ENCODE measurements at regions not wholly inside any gene's neighbourhood (a gene's known extent, or its start where the extent isn't known, plus 50 kb on each side); places are given as distances from the start of the nearest gene placed in this dataset.

- no peak for DNase-seq
Observed at GRCh38 chr1:198906739-198907422, 268.0 kb downstream of the PTPRC start.

- no peak for DNase-seq
Observed at GRCh38 chr1:198907423-198907746, 268.5 kb downstream of the PTPRC start.

- DNase-seq: peak; percentile 30
Observed at GRCh38 chr1:198908995-198909394, 270.2 kb downstream of the PTPRC start.

- DNase-seq: peak; percentile 48
Observed at GRCh38 chr1:198909973-198910372, 271.1 kb downstream of the PTPRC start.

GRCh38 chr1:198910816-198911215 is 272.0 kb downstream of the PTPRC start:
- no peak for DNase-seq

GRCh38 chr1:198912046-198912445 is 273.2 kb downstream of the PTPRC start:
- DNase-seq: no peak

GRCh38 chr1:198913667-198914066 is 274.8 kb downstream of the PTPRC start:
- DNase-seq: no peak

GRCh38 chr1:198915327-198916231 is 276.7 kb downstream of the PTPRC start:
- DNase-seq: peak; percentile 26

GRCh38 chr1:198917226-198917625 is 278.4 kb downstream of the PTPRC start:
- DNase-seq: no peak

GRCh38 chr1:198918920-198919319 is 280.1 kb downstream of the PTPRC start:
- DNase-seq: peak; percentile 45

GRCh38 chr1:198919667-198920398 is 281.0 kb downstream of the PTPRC start:
- peak; percentile 37 for DNase-seq

GRCh38 chr1:198922638-198923430 is 284.0 kb downstream of the PTPRC start:
- DNase-seq: no peak

- DNase-seq: no peak
Observed at GRCh38 chr1:198923993-198924392, 285.2 kb downstream of the PTPRC start.

GRCh38 chr1:198925567-198925966 is 286.7 kb downstream of the PTPRC start:
- DNase-seq: no peak

GRCh38 chr1:198927129-198927528 is 288.3 kb downstream of the PTPRC start:
- no peak for DNase-seq

- no peak for DNase-seq
Observed at GRCh38 chr1:198929111-198929604, 290.3 kb downstream of the PTPRC start.

GRCh38 chr1:198929961-198930599 is 291.2 kb downstream of the PTPRC start:
- DNase-seq: peak; percentile 40

- peak; percentile 44 for DNase-seq
Observed at GRCh38 chr1:198932351-198932991, 293.6 kb downstream of the PTPRC start.

GRCh38 chr1:198933515-198934222 is 294.8 kb downstream of the PTPRC start:
- DNase-seq: no peak

GRCh38 chr1:198934426-198934825 is 295.6 kb downstream of the PTPRC start:
- DNase-seq: no peak

- DNase-seq: peak; percentile 61
Observed at GRCh38 chr1:198934901-198935305, 296.1 kb downstream of the PTPRC start.
